Cardiac muscle cell (in vitro differentiated cells and primary cell): ENCODE measurements at regions not wholly inside any gene's neighbourhood (a gene's known extent, or its start where the extent isn't known, plus 50 kb on each side); places are given as distances from the start of the nearest gene placed in this dataset.
A peak's percentile ranks its signal among the peaks of the same experiment; 100 is the strongest.

ENCODE experiments used
- DNase-seq, 2 donors: peaks; one replicate each; pipeline versions ENCODE4 v3.0.0 to v3.0.0-alpha.2; 2010 to 2017; ENCODE audit warnings: low read depth in 1 of 2, low spot score in 1 of 2
- H3K27ac ChIP-seq: fragments of 200-600 bp; sonication (generic); 2 replicates; pipeline ENCODE4 v1.5.1; 2016
- H3K27me3 ChIP-seq: fragments of 200-600 bp; sonication (generic); 2 replicates; pipeline ENCODE4 v1.6.0; 2016; ENCODE audit warnings: control low read depth
- H3K36me3 ChIP-seq: fragments of 200-600 bp; sonication (generic); 2 replicates; pipeline ENCODE4 v1.5.1; 2016; ENCODE audit warnings: control low read depth
- H3K4me1 ChIP-seq: fragments of 200-600 bp; sonication (generic); 2 replicates; pipeline ENCODE4 v1.8.1; 2017; ENCODE audit warnings: low read depth, mild to moderate bottlenecking, mixed run types
- H3K4me3 ChIP-seq: fragments of 200-600 bp; sonication (generic); 2 replicates; pipeline ENCODE4 v1.5.1; 2016; ENCODE audit warnings: mild to moderate bottlenecking
- H3K9me3 ChIP-seq: fragments of 200-600 bp; sonication (generic); 2 replicates; pipeline ENCODE4 v1.5.1; 2017; ENCODE audit warnings: low read depth, mild to moderate bottlenecking, control low read depth
- CTCF ChIP-seq: IDR thresholded peaks from 2 replicates; pipeline ENCODE4 v1.5.1; 2012; ENCODE audit warnings: low read depth, mild to moderate bottlenecking, low read length

GRCh38 chr5:124444147-124444775 is 302.2 kb downstream of the ZNF608 start:
- peak overlapping the region; percentile 80 for H3K27ac ChIP-seq
- peak in 1 of 2 donors; percentile 87 for DNase-seq

GRCh38 chr5:124440471-124440870 is 306.0 kb downstream of the ZNF608 start:
- H3K4me3 ChIP-seq, result no peak overlapping the region
- TF ChIP-seq CTCF, result no peak
- H3K27ac ChIP-seq, result no peak overlapping the region
- no peak for DNase-seq
- H3K27me3 ChIP-seq, result no peaks in the 10 kb centered on the region
- no peaks in the 10 kb centered on the region for H3K36me3 ChIP-seq
- H3K4me1 ChIP-seq, result peaks cover 34% of the 10 kb centered on the region
- H3K9me3 ChIP-seq, result no peaks in the 10 kb centered on the region

More at GRCh38 chr5:124444147-124444775, 302.2 kb downstream of the ZNF608 start:
- H3K27me3 ChIP-seq, result no peaks in the 10 kb centered on the region
- H3K4me1 ChIP-seq, result peaks cover 45% of the 10 kb centered on the region
- TF ChIP-seq CTCF, result no peak
- no peaks in the 10 kb centered on the region for H3K9me3 ChIP-seq
- no peak overlapping the region for H3K4me3 ChIP-seq
- no peaks in the 10 kb centered on the region for H3K36me3 ChIP-seq

- Histone ChIP-seq H3K27ac (no peak overlapping the region), H3K4me1 (peaks cover 26% of the 10 kb centered on the region), H3K36me3 (no peaks in the 10 kb centered on the region), H3K9me3 (no peaks in the 10 kb centered on the region), H3K4me3 (no peak overlapping the region), H3K27me3 (no peaks in the 10 kb centered on the region)
- no peak for DNase-seq
- TF ChIP-seq CTCF, result no peak
Observed at GRCh38 chr5:124439609-124440008, 306.8 kb downstream of the ZNF608 start.

GRCh38 chr5:124438903-124439281 is 307.5 kb downstream of the ZNF608 start:
- no peak for TF ChIP-seq CTCF
- no peak for DNase-seq

GRCh38 chr5:124438026-124438902 is 308.2 kb downstream of the ZNF608 start:
- no peaks in the 10 kb centered on the region for H3K36me3 ChIP-seq
- H3K4me1 ChIP-seq, result peaks cover 13% of the 10 kb centered on the region
- H3K27me3 ChIP-seq, result no peaks in the 10 kb centered on the region
- DNase-seq, result no peak
- no peaks in the 10 kb centered on the region for H3K9me3 ChIP-seq
- no peak for TF ChIP-seq CTCF
- H3K4me3 ChIP-seq, result no peak overlapping the region
- H3K27ac ChIP-seq, result no peak overlapping the region

More at GRCh38 chr5:124438903-124439281, 307.5 kb downstream of the ZNF608 start:
- Histone ChIP-seq H3K4me1 (peaks cover 19% of the 10 kb centered on the region), H3K9me3 (no peaks in the 10 kb centered on the region), H3K27me3 (no peaks in the 10 kb centered on the region), H3K4me3 (no peak overlapping the region), H3K36me3 (no peaks in the 10 kb centered on the region), H3K27ac (no peak overlapping the region)
